IMR-90 (cell line): ENCODE measurements at regions not wholly inside any gene's neighbourhood (a gene's known extent, or its start where the extent isn't known, plus 50 kb on each side); places are given as distances from the start of the nearest gene placed in this dataset.

Experiments
- ATAC-seq: fragments of 200-7000 bp; cut with Tn5 transposase; 2 replicates; pipeline ENCODE4 v1.9.1; 2020; ENCODE audit warnings: low read depth, mild to moderate bottlenecking, moderate library complexity
- BruUV-seq: library from RNA; stranded (reverse); fragments of 400-500 nt; replicated peaks from 2 replicates; lab custom pipeline; 2021; lab: Mats Ljungman, UMichigan
- CTCF ChIA-PET: fragments of 300-600 bp; formaldehyde crosslinking; extraction: SDS; loops from one replicate; lab custom pipeline; 2021; ENCODE audit warnings: antibody characterized with exemption; lab: Yijun Ruan, JAX
- POLR2A ChIA-PET: fragments of 300-600 bp; sonication (Branson Sonifier 250); formaldehyde crosslinking; loops from one replicate; lab custom pipeline; 2022; ENCODE audit warnings: antibody characterized with exemption; ENCODE audit not compliant: unreplicated experiment; lab: Charles Lee
- DNase-seq: peaks from one replicate; pipeline ENCODE4 v3.0.0; 2013
- H2AFZ ChIP-seq: replicated peaks from 2 replicates; pipeline ENCODE3; 2013; ENCODE audit warnings: low read length, mild to moderate bottlenecking; ENCODE audit not compliant: poor library complexity
- H2AK5ac ChIP-seq: 2 replicates; pipeline ENCODE4 v1.6.1; 2013; ENCODE audit warnings: low read depth, low read length, inconsistent platforms
- H2AK9ac ChIP-seq: replicated peaks from 2 replicates; pipeline ENCODE3; 2013; ENCODE audit warnings: mild to moderate bottlenecking, low read depth, low read length, moderate library complexity; ENCODE audit not compliant: poor library complexity
- H2BK120ac ChIP-seq: 2 replicates; pipeline ENCODE4 v1.6.1; 2013; ENCODE audit warnings: low read depth, low read length, inconsistent platforms
- H2BK15ac ChIP-seq: 3 replicates; pipeline ENCODE4 v1.6.1; 2013; ENCODE audit warnings: low read depth, low read length, inconsistent platforms
- H2BK20ac ChIP-seq: 2 replicates; pipeline ENCODE4 v1.6.1; 2013; ENCODE audit warnings: low read depth, mild to moderate bottlenecking, inconsistent platforms, low read length, moderate library complexity
- H2BK5ac ChIP-seq: 2 replicates; pipeline ENCODE4 v1.6.1; 2013; ENCODE audit warnings: mild to moderate bottlenecking, low read depth, low read length, inconsistent platforms; ENCODE audit not compliant: poor library complexity, severe bottlenecking
- H3K14ac ChIP-seq: replicated peaks from 2 replicates; pipeline ENCODE4 v1.6.1; 2013; ENCODE audit warnings: low read depth, low read length, inconsistent platforms
- H3K18ac ChIP-seq: 2 replicates; pipeline ENCODE4 v1.6.1; 2013; ENCODE audit warnings: low read depth, low read length, control low read depth
- H3K23ac ChIP-seq: 2 replicates; pipeline ENCODE4 v1.6.1; 2013; ENCODE audit warnings: low read depth, low read length, inconsistent platforms
- H3K27ac ChIP-seq: 2 replicates; pipeline ENCODE4 v1.5.1; 2013; ENCODE audit warnings: mild to moderate bottlenecking, control low read depth, low read length; ENCODE audit not compliant: insufficient read depth
- H3K27me3 ChIP-seq: 2 replicates; pipeline ENCODE4 v1.6.1; 2013; ENCODE audit warnings: low read length; ENCODE audit not compliant: control insufficient read depth, insufficient read depth
- H3K36me3 ChIP-seq: 2 replicates; pipeline ENCODE4 v1.6.1; 2013; ENCODE audit warnings: low read length, mixed read lengths; ENCODE audit not compliant: control insufficient read depth, insufficient read depth
- H3K4ac ChIP-seq: 2 replicates; pipeline ENCODE4 v1.6.1; 2013; ENCODE audit warnings: low read depth, low read length, inconsistent platforms
- H3K4me1 ChIP-seq: 2 replicates; pipeline ENCODE4 v1.6.1; 2013; ENCODE audit warnings: low read length, mixed read lengths; ENCODE audit not compliant: control insufficient read depth, insufficient read depth
- H3K4me2 ChIP-seq: 2 replicates; pipeline ENCODE4 v1.6.1; 2013; ENCODE audit warnings: low read depth, mild to moderate bottlenecking, control low read depth, low read length, moderate library complexity
- H3K4me3 ChIP-seq: 2 replicates; pipeline ENCODE4 v1.5.1; 2013; ENCODE audit warnings: low read depth, mild to moderate bottlenecking, control low read depth, low read length, moderate library complexity; ENCODE audit not compliant: insufficient read depth
- H3K56ac ChIP-seq: 2 replicates; pipeline ENCODE4 v1.6.1; 2013; ENCODE audit warnings: low read length, inconsistent platforms; ENCODE audit not compliant: insufficient read depth; ENCODE audit errors: extremely low read depth
- H3K79me1 ChIP-seq, 2 experiments: 2 replicates each; pipeline ENCODE4 v1.6.1; 2013; ENCODE audit warnings: low read length in 2 of 2, inconsistent platforms in 1 of 2, low read depth in 1 of 2
- H3K9ac ChIP-seq: 2 replicates; pipeline ENCODE4 v1.6.1; 2013; ENCODE audit warnings: low read depth, low read length, control low read depth
- H3K9me1 ChIP-seq: 2 replicates; pipeline ENCODE4 v1.6.1; 2013; ENCODE audit warnings: low read length, inconsistent platforms; ENCODE audit not compliant: insufficient read depth
- H3K9me3 ChIP-seq: 2 replicates; pipeline ENCODE4 v1.6.1; 2013; ENCODE audit warnings: low read length; ENCODE audit not compliant: control insufficient read depth, insufficient read depth
- H4K20me1 ChIP-seq: 2 replicates; pipeline ENCODE4 v1.6.1; 2013; ENCODE audit warnings: low read length, inconsistent platforms; ENCODE audit not compliant: insufficient read depth
- H4K5ac ChIP-seq: 2 replicates; pipeline ENCODE4 v1.6.1; 2013; ENCODE audit warnings: mild to moderate bottlenecking, low read depth, low read length, control low read depth
- H4K8ac ChIP-seq, 2 experiments: 2 replicates each; pipeline ENCODE4 v1.6.1; 2013; ENCODE audit warnings: low read depth in 2 of 2, low read length in 2 of 2, control low read depth in 1 of 2, inconsistent platforms in 1 of 2
- H4K91ac ChIP-seq: 2 replicates; pipeline ENCODE4 v1.6.1; 2013; ENCODE audit warnings: low read depth, low read length, inconsistent platforms; ENCODE audit not compliant: insufficient read depth
- BHLHE40 ChIP-seq: fragments of 150-350 bp; IDR thresholded peaks from 2 replicates; pipeline ENCODE4 v1.6.1; 2016; ENCODE audit warnings: mild to moderate bottlenecking, low read depth, low read length
- MAFK ChIP-seq: IDR thresholded peaks from 2 replicates; pipeline ENCODE4 v1.6.1; 2012; ENCODE audit warnings: low read depth, low read length, improper control_type of control experiment
- RAD21 ChIP-seq: IDR thresholded peaks from 2 replicates; pipeline ENCODE4 v1.6.1; 2012; ENCODE audit warnings: low read length, improper control_type of control experiment
- WGBS, 2 experiments: methylation state at CpG; one replicate each; pipeline versions ENCODE4 v1.1.5 to v1.1.7; 2013; ENCODE audit warnings: missing lambda C conversion rate in 2 of 2; ENCODE audit not compliant: insufficient read length in 1 of 2; ENCODE audit errors: extremely low coverage in 2 of 2; 5-methylcytosine and 5-hydroxymethylcytosine counted together
- dilution Hi-C: fragments of 300-500 bp; cut with HindIII; formaldehyde crosslinking; loops from one replicate; pipeline ENCODE4 v1.14.3; 2018; ENCODE audit warnings: low sequenced_read_pairs; ENCODE audit not compliant: unreplicated experiment
- in situ Hi-C: fragments of 300-500 bp; cut with MboI; formaldehyde crosslinking; loops from 3 replicates; pipeline ENCODE4 v1.14.3; 2019; ENCODE audit warnings: low sequenced_read_pairs, inconsistent platforms, mixed read lengths
- intact Hi-C: fragments of 100-400 bp; cut with micrococcal nuclease; formaldehyde crosslinking; loops from 2 replicates; pipeline ENCODE4 v1.10.0; 2022

GRCh38 chr10:18980089-18980629 lies 68.4 kb upstream of the MALRD1 start:
- intact Hi-C loops = no loop called here
- CTCF ChIA-PET = no interaction called here

More at GRCh38 chr10:18980089-18980629, 68.4 kb upstream of the MALRD1 start:
- BruUV-seq = no TSS peak
- H2AFZ ChIP-seq = no peak overlapping the region
- H3K4ac ChIP-seq = no peak overlapping the region
- H3K23ac ChIP-seq = no peak overlapping the region
- no peak overlapping the region for H2BK5ac ChIP-seq
- no peak overlapping the region for H4K8ac ChIP-seq
- H3K27me3 ChIP-seq = no peaks in the 10 kb centered on the region
- no CpG with 5 or more reads among the region's 4 CpGs for WGBS, 2 experiments
- DNase-seq (no peak), ATAC-seq (no peak)
- H3K36me3 ChIP-seq = no peaks in the 10 kb centered on the region
- H3K14ac ChIP-seq = no peak overlapping the region
- no peaks in the 10 kb centered on the region; the same call in 1 of the 2 replicates for H3K9me3 ChIP-seq
- no peak overlapping the region for H3K4me3 ChIP-seq
- no peaks in the 10 kb centered on the region for H4K20me1 ChIP-seq
- H3K79me1 ChIP-seq = no peaks in the 10 kb centered on the region
- H3K56ac ChIP-seq = no peak overlapping the region
- H2AK9ac ChIP-seq = no peak overlapping the region
- TF ChIP-seq RAD21 (no peak), BHLHE40 (no peak), MAFK (peak; percentile 69)
- H2BK15ac ChIP-seq = no peak overlapping the region
- no peak overlapping the region for H4K91ac ChIP-seq
- POLR2A ChIA-PET = no interaction called here
- dilution Hi-C loops (no loop called here), in situ Hi-C loops (no loop called here)
- H3K18ac ChIP-seq = no peak overlapping the region
- no peaks in the 10 kb centered on the region for H3K9me1 ChIP-seq
- no peak overlapping the region for H3K4me2 ChIP-seq
- no peak overlapping the region for H3K27ac ChIP-seq
- H3K4me1 ChIP-seq = no peaks in the 10 kb centered on the region
- no peak overlapping the region for H2BK120ac ChIP-seq
- H2AK5ac ChIP-seq = no peak overlapping the region
- H2BK20ac ChIP-seq = no peak overlapping the region
- no peak overlapping the region for H4K5ac ChIP-seq
- H3K9ac ChIP-seq = no peak overlapping the region
